OCI-M2 (cell line): ENCODE measurements at regions not wholly inside any gene's neighbourhood (a gene's known extent, or its start where the extent isn't known, plus 50 kb on each side); places are given as distances from the start of the nearest gene placed in this dataset.
"Not testable (repeated sequence)": the region's sequence is repeated elsewhere in the genome, so short reads cannot be mapped to it uniquely, and the experiment has no call there.

Experiments used
- DNase-seq: peaks from one replicate; lab custom pipeline; 2025; ENCODE audit not compliant: unreplicated experiment; lab: John Stamatoyannopoulos, UW

- DNase-seq, result not testable (repeated sequence)
These were observed 459.0 kb upstream of the HTR1E start for GRCh38 chr6:86478316-86478715.

DNA sequence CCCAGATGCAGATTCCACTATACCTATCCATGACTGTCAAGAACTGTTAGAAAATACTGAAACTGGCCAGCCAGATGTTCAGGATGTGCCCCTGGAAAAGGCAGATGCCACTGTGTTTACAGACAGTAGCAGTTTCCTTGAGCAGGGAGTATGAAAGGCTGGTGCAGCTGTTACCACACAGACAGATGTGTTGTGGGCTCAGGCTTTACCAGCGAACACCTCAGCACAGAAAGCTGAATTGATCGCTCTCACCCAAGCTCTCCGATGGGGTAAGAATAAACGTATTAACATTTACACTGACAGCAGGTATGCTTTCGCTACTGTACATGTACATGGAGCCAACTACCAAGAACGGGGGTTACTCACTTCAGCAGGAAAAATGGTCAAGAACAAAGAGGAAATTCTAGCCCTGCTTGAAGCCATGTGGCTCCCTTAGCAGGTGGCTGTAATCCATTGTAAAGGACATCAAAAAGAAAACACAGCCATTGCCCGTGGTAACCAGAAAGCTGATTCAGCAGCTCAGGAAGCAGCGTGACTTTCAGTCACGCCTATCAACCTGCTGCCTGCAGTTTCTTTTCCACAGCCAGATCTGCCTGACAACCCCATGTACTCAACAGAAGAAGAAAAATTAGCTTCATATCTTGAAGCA, 459.7 kb upstream of the HTR1E start:
- DNase-seq, result no peak

DNA sequence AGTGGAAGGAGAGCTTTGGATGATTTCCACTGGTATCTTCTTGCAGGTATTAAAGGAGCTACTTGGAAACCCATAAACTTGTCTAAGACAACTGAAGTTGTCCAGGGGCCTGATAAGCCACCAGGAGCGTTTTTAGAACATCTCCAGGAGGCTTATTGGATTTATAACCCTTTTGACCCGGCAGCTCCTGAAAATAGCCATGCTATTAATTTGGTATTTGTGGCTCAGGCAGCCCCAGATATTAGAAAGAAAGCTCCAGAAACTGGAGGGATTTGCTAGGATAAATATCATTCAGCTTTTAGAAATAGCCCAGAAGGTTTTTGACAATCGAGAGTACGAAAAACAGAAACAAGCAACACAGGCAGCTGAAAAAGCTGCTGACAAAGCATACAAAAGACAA, 461.0 kb upstream of the HTR1E start:
- no peak for DNase-seq

DNA sequence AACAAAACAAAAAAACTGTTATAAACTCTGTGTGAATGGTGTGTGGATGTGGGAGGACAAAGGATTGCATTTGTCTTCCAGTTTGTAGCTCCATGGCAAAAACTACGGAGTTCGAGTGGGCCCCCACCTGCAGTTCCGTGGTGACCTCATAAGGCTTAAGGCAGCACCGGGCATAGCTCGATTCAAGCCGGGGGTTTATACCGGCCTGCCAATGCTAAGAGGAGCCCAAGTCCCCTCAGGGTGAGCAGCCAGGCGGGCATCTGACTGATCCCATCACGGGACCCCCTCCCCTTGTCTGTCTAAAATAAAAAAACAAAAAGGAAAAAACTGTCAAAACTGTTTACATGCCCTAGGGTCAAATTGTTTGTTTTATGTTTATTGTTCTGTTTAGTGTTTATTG, 463.2 kb upstream of the HTR1E start:
- no peak for DNase-seq

DNA sequence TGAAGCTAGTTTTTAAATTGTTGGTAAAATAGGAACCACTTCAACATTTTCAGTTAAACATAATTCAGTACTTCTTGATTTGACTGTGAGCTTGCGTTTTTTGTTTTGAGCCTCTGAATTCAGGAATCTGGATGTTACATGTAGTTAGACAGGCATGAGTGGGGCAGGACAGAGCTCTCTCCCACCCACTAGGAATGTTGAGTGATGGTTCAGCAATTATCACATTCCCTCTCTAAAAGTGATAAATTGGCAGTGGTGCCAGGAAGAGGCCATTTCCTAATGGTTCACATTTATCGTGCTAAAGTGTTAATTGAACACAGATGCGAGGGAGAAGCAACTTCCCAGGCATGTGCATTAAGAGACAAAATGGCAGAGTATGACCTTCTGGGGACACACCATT, 465.5 kb upstream of the HTR1E start:
- DNase-seq, result no peak

DNA sequence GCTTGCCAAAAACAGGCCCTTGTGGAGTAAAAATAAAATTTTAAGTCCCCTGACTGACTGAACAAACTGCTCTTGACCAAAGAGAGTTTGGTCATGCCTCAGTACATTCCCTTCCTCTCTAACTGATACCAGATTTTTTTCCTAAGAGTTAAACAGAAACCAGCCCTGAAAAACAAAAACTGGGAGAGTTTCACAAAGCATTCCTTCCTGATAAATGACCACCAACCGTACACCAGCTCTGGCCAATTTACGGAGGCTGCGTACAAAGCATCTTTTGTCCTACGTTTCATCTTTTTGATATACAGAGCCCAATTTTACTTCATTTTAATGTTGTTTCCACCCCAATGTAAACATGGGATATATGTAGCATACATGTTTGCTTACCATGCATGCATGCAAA, 477.4 kb upstream of the HTR1E start:
- no peak for DNase-seq

GRCh38 chr6:86456821-86457220, 480.5 kb upstream of the HTR1E start:
- no peak for DNase-seq

DNA sequence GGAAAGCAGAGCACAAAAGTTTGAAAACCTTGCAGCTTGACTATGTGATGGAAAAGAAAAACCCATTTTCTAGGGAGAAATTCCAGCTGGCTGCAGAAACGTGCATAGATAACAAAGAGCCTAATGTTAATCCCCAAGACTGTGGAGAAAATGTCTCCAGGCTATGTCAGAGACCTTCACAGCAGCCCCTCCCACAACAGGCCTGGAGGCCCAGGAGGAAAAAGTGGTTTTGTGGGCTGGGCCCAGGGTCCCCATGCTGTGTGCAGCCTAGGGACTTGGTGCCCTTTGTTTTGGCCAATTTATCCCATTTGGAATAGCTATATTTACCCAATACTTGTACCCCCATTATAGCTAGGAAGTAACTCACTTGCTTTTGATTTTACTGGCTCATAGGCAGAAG, 484.1 kb upstream of the HTR1E start:
- DNase-seq, result no peak

DNA sequence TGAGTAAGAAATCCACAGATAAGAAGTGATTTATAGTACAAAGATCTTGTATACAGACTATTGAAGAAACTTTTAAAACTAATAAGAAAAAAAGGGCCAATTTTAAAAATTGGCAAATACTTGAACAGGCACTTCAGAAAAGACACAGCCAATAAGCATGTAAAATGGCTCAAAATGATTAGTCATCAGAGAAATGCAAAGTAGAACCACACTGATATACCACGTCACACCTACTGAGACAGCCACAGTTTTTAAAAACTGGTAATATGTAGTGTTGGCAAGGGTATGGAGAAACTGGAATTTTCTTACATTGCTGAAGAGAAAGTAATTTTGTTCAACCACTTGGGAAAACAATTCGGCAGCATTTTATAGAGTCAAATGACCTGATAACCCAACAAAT, 488.9 kb upstream of the HTR1E start:
- no peak for DNase-seq

DNA sequence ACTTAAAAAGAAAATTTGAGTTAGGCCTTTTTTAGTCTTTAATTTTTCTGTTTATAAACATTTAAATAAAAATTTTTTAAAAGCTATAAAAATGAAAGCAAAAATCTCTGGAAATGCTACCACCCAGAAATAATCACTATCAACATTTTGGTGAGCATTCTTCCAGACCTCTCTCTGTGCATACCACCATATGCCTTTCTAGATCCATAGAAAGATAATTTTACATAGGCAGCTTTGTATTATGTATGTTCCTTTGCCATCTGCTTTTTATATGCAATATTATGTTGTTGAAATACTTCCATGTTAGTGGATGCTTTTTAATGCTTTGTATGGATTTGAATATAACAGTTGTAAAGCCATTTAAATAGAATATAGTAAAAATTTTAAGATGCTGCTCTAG, 496.7 kb upstream of the HTR1E start:
- no peak for DNase-seq

GRCh38 chr6:86423571-86423970, 513.8 kb upstream of the HTR1E start:
- DNase-seq, result no peak

DNA sequence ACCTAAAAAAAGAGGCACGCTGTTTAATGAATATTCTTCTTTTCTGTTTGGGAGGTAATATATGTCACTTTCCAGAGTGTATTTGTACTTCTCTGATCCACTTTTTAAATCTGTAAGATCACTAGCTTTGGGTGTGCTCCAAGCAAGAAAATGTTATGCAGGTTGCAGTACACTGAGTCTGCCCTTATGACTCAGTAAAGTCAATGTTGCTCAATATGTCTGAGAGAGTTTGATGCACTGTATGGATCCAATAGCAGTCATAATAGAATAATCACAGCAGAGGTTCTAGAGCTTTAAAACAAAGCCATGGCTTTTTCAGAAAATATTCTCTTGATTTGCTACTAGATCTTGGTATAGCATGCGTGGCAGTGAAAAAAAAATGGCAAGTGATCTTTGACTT, 525.3 kb upstream of the HTR1E start:
- DNase-seq, result no peak

DNA sequence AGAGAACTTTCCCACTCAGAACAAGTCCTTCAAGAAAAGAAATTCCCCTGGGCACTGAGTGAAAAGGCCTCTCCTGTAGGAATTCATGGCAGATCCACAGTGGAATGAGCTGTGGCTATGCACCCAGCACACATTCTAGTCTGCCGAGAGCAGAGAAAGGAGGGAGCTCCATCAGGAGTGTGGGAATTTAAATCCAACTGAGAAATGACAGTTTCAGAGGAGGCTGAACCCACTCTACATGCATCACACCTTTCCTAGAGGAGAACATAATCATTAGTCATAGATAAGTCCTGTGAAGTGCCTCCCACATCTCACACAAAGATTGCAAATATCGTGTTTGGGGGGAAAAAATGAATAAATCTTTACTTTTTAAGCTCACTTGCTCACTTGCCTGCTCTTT, 530.2 kb upstream of the HTR1E start:
- DNase-seq, result no peak

GRCh38 chr6:86392850-86393249, 544.5 kb upstream of the HTR1E start:
- not testable (repeated sequence) for DNase-seq

DNA sequence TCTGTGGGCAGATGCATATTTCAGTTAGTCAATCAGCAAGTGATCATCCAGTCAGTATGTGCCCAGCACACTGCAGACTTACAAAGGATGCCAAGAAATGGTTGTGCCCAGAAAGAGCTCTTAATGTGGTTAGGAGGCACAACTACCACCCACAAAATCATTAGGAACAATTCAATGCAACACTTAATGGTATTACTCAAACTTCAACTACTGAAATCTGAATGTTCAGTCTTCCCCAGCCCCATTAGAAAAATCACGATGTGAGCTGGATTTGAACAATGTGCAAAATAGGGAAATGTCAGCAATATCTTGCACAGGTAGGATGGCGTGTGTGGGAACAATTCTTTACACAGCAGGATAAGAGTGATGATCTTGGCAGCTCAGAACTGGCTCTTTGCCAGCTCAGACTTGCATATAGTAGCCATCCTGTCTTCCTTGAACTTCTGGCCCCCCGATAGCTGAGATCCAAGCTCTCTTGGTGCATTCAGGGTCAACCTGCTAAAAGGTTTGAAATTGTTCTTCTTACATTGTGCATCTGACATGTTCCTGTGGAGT, 556.7 kb upstream of the HTR1E start:
- DNase-seq, result no peak

- no peak for DNase-seq
These were observed 579.5 kb upstream of the HTR1E start for GRCh38 chr6:86357877-86358276.

DNA sequence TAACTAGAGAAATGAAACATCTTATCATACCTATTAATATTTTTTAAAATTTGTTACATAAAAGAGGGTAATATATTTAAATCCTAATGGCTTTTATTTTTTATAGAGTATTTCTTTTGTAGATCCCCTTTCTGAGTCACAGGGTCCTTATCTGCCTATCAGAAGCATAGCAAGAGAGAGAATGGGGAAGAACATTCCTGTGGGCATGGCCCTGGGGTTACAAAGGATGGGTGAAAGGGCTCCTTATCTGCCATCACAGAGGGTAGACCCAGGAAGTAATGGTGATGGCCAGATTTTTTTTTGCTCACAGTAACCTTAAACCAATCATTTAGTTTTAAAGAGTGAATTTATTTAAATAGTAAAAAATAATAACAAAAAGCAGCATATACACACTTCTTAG, 582.1 kb upstream of the HTR1E start:
- DNase-seq, result no peak

DNA sequence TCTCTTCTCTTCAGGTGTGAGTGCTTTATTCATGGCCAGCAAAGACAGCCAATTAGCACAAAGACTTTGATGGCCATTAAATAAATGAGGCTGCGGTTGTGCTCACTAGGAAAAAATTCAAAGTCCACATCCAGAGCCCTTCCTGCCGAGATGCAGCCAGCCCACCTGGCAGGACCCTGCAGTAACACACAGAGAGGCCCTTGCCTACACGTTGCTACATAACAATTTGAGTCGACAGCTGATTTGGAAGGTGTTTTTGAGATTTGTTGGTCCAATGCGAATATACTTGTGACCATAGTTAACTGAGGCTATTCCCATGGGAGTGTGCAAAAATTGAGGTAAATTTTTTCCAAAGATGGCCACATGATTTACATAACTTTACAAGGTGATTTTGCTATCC, 605.4 kb upstream of the HTR1E start:
- no peak for DNase-seq

- DNase-seq, result no peak
These were observed 606.0 kb upstream of the HTR1E start for GRCh38 chr6:86331265-86331840.

GRCh38 chr6:86306210-86306609, 631.1 kb upstream of the HTR1E start:
- no peak for DNase-seq

GRCh38 chr6:86285876-86286275, 643.2 kb upstream of the SYNCRIP start:
- no peak for DNase-seq

GRCh38 chr6:86284809-86285480, 642.3 kb upstream of the SYNCRIP start:
- not testable (repeated sequence) for DNase-seq
